ENCODE measurements at regions not wholly inside any gene's neighbourhood (a gene's known extent, or its start where the extent isn't known, plus 50 kb on each side); places are given as distances from the start of the nearest gene placed in this dataset.

- no peak for TF ChIP-seq TARDBP (IDR thresholded peaks at IDR 0.05; ENCODE audit: borderline replicate concordance)
- no peak for TF ChIP-seq NKRF (conservative IDR thresholded peaks at IDR 0.05)
- TF ChIP-seq NR2C2 (IDR thresholded peaks at IDR 0.05; ENCODE audit: borderline replicate concordance, control insufficient read depth, insufficient read length, low read depth): no peak
- no peak for TF ChIP-seq CTCF (IDR thresholded peaks at IDR 0.05 in 2 of 3, conservative IDR thresholded peaks at IDR 0.05 in 1 of 3; ENCODE audit: control insufficient read depth in 2 of 3, extremely low read depth in 1 of 3, insufficient read depth in 1 of 3, low read depth in 3 of 3, low read length in 3 of 3)
- no peak for TF ChIP-seq POLR2A (IDR thresholded peaks at IDR 0.05; ENCODE audit: low read depth, low read length)
- TF ChIP-seq ZBTB33 (IDR thresholded peaks at IDR 0.05): no peak
- no peak for TF ChIP-seq KDM1A (IDR thresholded peaks at IDR 0.05; ENCODE audit: borderline replicate concordance)
Measured at GRCh38 chr15:89026167-89026566, 62.1 kb upstream of the ABHD2 start.

Measured in GM12878 (cell line).